T-cell (primary cell): ENCODE measurements at regions not wholly inside any gene's neighbourhood (a gene's known extent, or its start where the extent isn't known, plus 50 kb on each side); places are given as distances from the start of the nearest gene placed in this dataset.

Experiments
- ATAC-seq, 4 experiments: fragments of 200-7000 bp in 3 of 4; fragments of 150-1000 bp in 1 of 4; cut with Tn5 transposase; replicated peaks in 1 of 4; 1 replicate in 3 of 4; 2 replicates in 1 of 4; pipeline ENCODE4 v1.10.0; 2021; ENCODE audit warnings: moderate library complexity in 3 of 4, mild to moderate bottlenecking in 2 of 4, moderate number of reproducible peaks in 1 of 4
- CTCF ChIA-PET, 2 donors: fragments of 300-600 bp; sonication (Branson Sonifier 250); formaldehyde crosslinking; loops; one replicate each; lab custom pipeline; 2022; ENCODE audit warnings: antibody characterized with exemption in 2 of 2; lab: Charles Lee
- POLR2A ChIA-PET, 2 donors: fragments of 300-600 bp; sonication (Branson Sonifier 250); formaldehyde crosslinking; loops; one replicate each; lab custom pipeline; 2022; ENCODE audit warnings: antibody characterized with exemption in 2 of 2; lab: Charles Lee
- DNase-seq, 35 experiments: peaks; one replicate each; pipeline versions ENCODE4 v3.0.0 to v3.0.0-alpha.2; 2013 to 2023
- H3K27ac ChIP-seq: one replicate; pipeline ENCODE4 v1.5.1; 2013; ENCODE audit warnings: low read length
- H3K27me3 ChIP-seq, 2 experiments: replicated peaks in 1 of 2; 1 replicate in 1 of 2; 2 replicates in 1 of 2; pipeline versions ENCODE4 v1.6.1 to v1.7.0; 2013; ENCODE audit warnings: low read length in 1 of 2, mixed read lengths in 1 of 2; ENCODE audit not compliant: control insufficient read depth in 2 of 2, insufficient read depth in 2 of 2; ENCODE audit errors: extremely low read depth in 1 of 2
- H3K36me3 ChIP-seq, 2 donors: 1 replicate in 1 of 2; 2 replicates in 1 of 2; pipeline versions ENCODE4 v1.6.1 to v1.7.0; 2013; ENCODE audit warnings: low read length in 1 of 2; ENCODE audit not compliant: control insufficient read depth in 2 of 2, insufficient read depth in 1 of 2; ENCODE audit errors: extremely low read depth in 1 of 2
- H3K4me1 ChIP-seq, 2 experiments: 1 replicate in 1 of 2; 2 replicates in 1 of 2; pipeline versions ENCODE4 v1.6.1 to v1.7.0; 2013; ENCODE audit warnings: low read length in 2 of 2, mixed read lengths in 1 of 2; ENCODE audit not compliant: insufficient read depth in 2 of 2, control insufficient read depth in 1 of 2; ENCODE audit errors: extremely low read depth in 1 of 2
- H3K4me3 ChIP-seq, 2 donors: 1 replicate in 1 of 2; 2 replicates in 1 of 2; pipeline versions ENCODE4 v1.5.1 to v1.7.0; 2013; ENCODE audit warnings: mild to moderate bottlenecking in 2 of 2, low read length in 1 of 2, moderate library complexity in 1 of 2; ENCODE audit not compliant: control insufficient read depth in 1 of 2; ENCODE audit errors: extremely low read depth in 1 of 2
- H3K9me3 ChIP-seq: 2 replicates; pipeline ENCODE4 v1.7.0; 2013
- H3K27ac Mint-ChIP-seq, 2 donors: one replicate each; pipeline ENCODE4 v1.8.0; 2020 to 2021; ENCODE audit warnings: mild to moderate bottlenecking in 2 of 2, mixed read lengths in 2 of 2
- H3K27me3 Mint-ChIP-seq, 2 donors: one replicate each; pipeline ENCODE4 v1.8.0; 2021 to 2022; ENCODE audit warnings: mixed read lengths in 2 of 2
- H3K36me3 Mint-ChIP-seq: one replicate; pipeline ENCODE4 v1.8.0; 2021; ENCODE audit warnings: mixed read lengths
- H3K4me1 Mint-ChIP-seq, 3 donors: one replicate each; pipeline ENCODE4 v1.8.0; 2020 to 2022; ENCODE audit warnings: mixed read lengths in 3 of 3, mild to moderate bottlenecking in 1 of 3
- H3K4me3 Mint-ChIP-seq, 3 donors: one replicate each; pipeline ENCODE4 v1.8.0; 2020 to 2022; ENCODE audit warnings: mild to moderate bottlenecking in 3 of 3, mixed read lengths in 3 of 3, moderate library complexity in 3 of 3
- H3K9me3 Mint-ChIP-seq, 3 donors: one replicate each; pipeline ENCODE4 v1.8.0; 2020 to 2022; ENCODE audit warnings: mixed read lengths in 3 of 3
- WGBS: methylation state at CpG from one replicate; pipeline ENCODE4 v1.1.5; 2013; ENCODE audit warnings: missing lambda C conversion rate; ENCODE audit not compliant: insufficient coverage; 5-methylcytosine and 5-hydroxymethylcytosine counted together

- no peak overlapping the region for H3K4me3 Mint-ChIP-seq
- DNase-seq (no peak), ATAC-seq (no peak)
- POLR2A ChIA-PET = no interaction called here
- peaks cover 0 to 10% of the 10 kb centered on the region in 2 experiments for H3K27me3 ChIP-seq
- CTCF ChIA-PET = no interaction called here
- no peak overlapping the region for H3K4me3 ChIP-seq
- H3K36me3 Mint-ChIP-seq = no peaks in the 10 kb centered on the region
- H3K27me3 Mint-ChIP-seq = peaks cover 0 to 12% of the 10 kb centered on the region in 2 donors
- no peaks in the 10 kb centered on the region for H3K4me1 ChIP-seq
- H3K27ac ChIP-seq = no peak overlapping the region
- 83% methylated on average over 1 of the region's 6 CpGs for WGBS
- H3K4me1 Mint-ChIP-seq = no peaks in the 10 kb centered on the region
- no peaks in the 10 kb centered on the region for H3K9me3 Mint-ChIP-seq
- no peaks in the 10 kb centered on the region for H3K9me3 ChIP-seq
- H3K27ac Mint-ChIP-seq = no peak overlapping the region
- H3K36me3 ChIP-seq = no peaks in the 10 kb centered on the region
Observed at GRCh38 chr16:5502944-5503343, 405.3 kb upstream of the EEF2KMT start.

- Histone ChIP-seq H3K9me3 (no peaks in the 10 kb centered on the region), H3K4me3 (no peak overlapping the region), H3K27ac (no peak overlapping the region), H3K27me3 (peaks cover 0 to 10% of the 10 kb centered on the region in 2 experiments), H3K36me3 (no peaks in the 10 kb centered on the region), H3K4me1 (no peaks in the 10 kb centered on the region)
- Mint-ChIP-seq H3K27me3 (peaks cover 0 to 12% of the 10 kb centered on the region in 2 donors), H3K4me3 (no peak overlapping the region), H3K27ac (no peak overlapping the region), H3K4me1 (no peaks in the 10 kb centered on the region), H3K9me3 (no peaks in the 10 kb centered on the region), H3K36me3 (no peaks in the 10 kb centered on the region)
- ATAC-seq (no peak), DNase-seq (no peak)
- CTCF ChIA-PET = no interaction called here
- 14% methylated on average over 2 of the region's 7 CpGs for WGBS
- POLR2A ChIA-PET = no interaction called here
Observed at GRCh38 chr16:5502467-5502869, 404.9 kb upstream of the EEF2KMT start.

- POLR2A ChIA-PET = no interaction called here
- peaks cover 0 to 7% of the 10 kb centered on the region in 2 donors for H3K27me3 Mint-ChIP-seq
- 82% methylated on average over 2 of the region's 3 CpGs for WGBS
- Histone ChIP-seq H3K27me3 (peaks cover 0 to 10% of the 10 kb centered on the region in 2 experiments), H3K36me3 (no peaks in the 10 kb centered on the region), H3K4me1 (no peaks in the 10 kb centered on the region), H3K9me3 (no peaks in the 10 kb centered on the region), H3K27ac (no peak overlapping the region), H3K4me3 (no peak overlapping the region)
- CTCF ChIA-PET = no interaction called here
- H3K4me3 Mint-ChIP-seq = no peak overlapping the region
- DNase-seq (no peak), ATAC-seq (no peak)
- no peaks in the 10 kb centered on the region for H3K4me1 Mint-ChIP-seq
- no peaks in the 10 kb centered on the region for H3K36me3 Mint-ChIP-seq
- H3K27ac Mint-ChIP-seq = no peak overlapping the region
- H3K9me3 Mint-ChIP-seq = peaks cover 3 to 4% (median 3%) of the 10 kb centered on the region in 3 donors
Observed at GRCh38 chr16:5500526-5500925, 402.9 kb upstream of the EEF2KMT start.

GRCh38 chr16:5498562-5498961, 401.0 kb upstream of the EEF2KMT start:
- Histone ChIP-seq H3K4me1 (no peaks in the 10 kb centered on the region), H3K4me3 (no peak overlapping the region), H3K9me3 (no peaks in the 10 kb centered on the region), H3K27me3 (no peaks in the 10 kb centered on the region), H3K27ac (no peak overlapping the region), H3K36me3 (no peaks in the 10 kb centered on the region)
- ATAC-seq (no peak), DNase-seq (no peak)
- WGBS = 70% methylated on average over 2 of the region's 2 CpGs
- Mint-ChIP-seq H3K4me3 (no peak overlapping the region), H3K27ac (no peak overlapping the region), H3K36me3 (no peaks in the 10 kb centered on the region), H3K27me3 (peaks cover 0 to 6% of the 10 kb centered on the region in 2 donors), H3K9me3 (peaks cover 3 to 4% (median 3%) of the 10 kb centered on the region in 3 donors), H3K4me1 (no peaks in the 10 kb centered on the region)
- POLR2A ChIA-PET = no interaction called here
- CTCF ChIA-PET = no interaction called here

- Histone ChIP-seq H3K27ac (no peak overlapping the region), H3K4me1 (no peaks in the 10 kb centered on the region), H3K9me3 (no peaks in the 10 kb centered on the region), H3K4me3 (no peak overlapping the region), H3K36me3 (no peaks in the 10 kb centered on the region), H3K27me3 (peaks cover 0 to 6% of the 10 kb centered on the region in 2 experiments)
- CTCF ChIA-PET = no interaction called here
- WGBS = 73% methylated on average over 3 of the region's 6 CpGs
- POLR2A ChIA-PET = no interaction called here
- Mint-ChIP-seq H3K4me1 (no peaks in the 10 kb centered on the region), H3K4me3 (no peak overlapping the region), H3K36me3 (no peaks in the 10 kb centered on the region), H3K9me3 (peaks cover 3 to 4% (median 3%) of the 10 kb centered on the region in 3 donors), H3K27me3 (peaks cover 0 to 6% of the 10 kb centered on the region in 2 donors), H3K27ac (no peak overlapping the region)
- ATAC-seq (no peak), DNase-seq (no peak)
Observed at GRCh38 chr16:5496013-5496412, 398.4 kb upstream of the EEF2KMT start.

GRCh38 chr16:5490499-5490898, 392.9 kb upstream of the EEF2KMT start:
- H3K4me1 ChIP-seq = no peaks in the 10 kb centered on the region
- ChIA-PET POLR2A (no interaction called here), CTCF (no interaction called here)
- no peak overlapping the region for H3K4me3 Mint-ChIP-seq
- no peak overlapping the region for H3K27ac ChIP-seq
- no peak for ATAC-seq
- H3K27me3 ChIP-seq = peaks cover 0 to 6% of the 10 kb centered on the region in 2 experiments
- peaks cover 0 to 3% of the 10 kb centered on the region in 2 donors for H3K27me3 Mint-ChIP-seq
- H3K9me3 Mint-ChIP-seq = no peaks in the 10 kb centered on the region
- no peaks in the 10 kb centered on the region for H3K4me1 Mint-ChIP-seq
- no peaks in the 10 kb centered on the region for H3K36me3 ChIP-seq
- no peak overlapping the region for H3K27ac Mint-ChIP-seq
- no peaks in the 10 kb centered on the region for H3K36me3 Mint-ChIP-seq
- H3K4me3 ChIP-seq = no peak overlapping the region
- H3K9me3 ChIP-seq = no peaks in the 10 kb centered on the region
- DNase-seq = peak in 1 of 35 experiments; percentile 1
- 24% methylated on average over 11 of the region's 18 CpGs for WGBS

GRCh38 chr16:5488581-5488980, 391.0 kb upstream of the EEF2KMT start:
- H3K4me1 Mint-ChIP-seq = no peaks in the 10 kb centered on the region
- no peak overlapping the region for H3K27ac Mint-ChIP-seq
- Histone ChIP-seq H3K27ac (no peak overlapping the region), H3K4me1 (no peaks in the 10 kb centered on the region), H3K4me3 (no peak overlapping the region), H3K27me3 (peaks cover 0 to 8% of the 10 kb centered on the region in 2 experiments), H3K9me3 (no peaks in the 10 kb centered on the region), H3K36me3 (no peaks in the 10 kb centered on the region)
- ChIA-PET POLR2A (no interaction called here), CTCF (no interaction called here)
- ATAC-seq = no peak
- 29% methylated on average over 3 of the region's 3 CpGs for WGBS
- H3K27me3 Mint-ChIP-seq = no peaks in the 10 kb centered on the region
- H3K4me3 Mint-ChIP-seq = no peak overlapping the region
- H3K36me3 Mint-ChIP-seq = no peaks in the 10 kb centered on the region
- no peaks in the 10 kb centered on the region for H3K9me3 Mint-ChIP-seq
- no peak for DNase-seq
